Calu3 (cell line): ENCODE measurements at regions not wholly inside any gene's neighbourhood (a gene's known extent, or its start where the extent isn't known, plus 50 kb on each side); places are given as distances from the start of the nearest gene placed in this dataset.

Experiments
- BruUV-seq: library from RNA; stranded (reverse); fragments of 400-500 nt; replicated peaks from 2 replicates; lab custom pipeline; 2021; lab: Mats Ljungman, UMichigan
- CTCF ChIA-PET: fragments of 300-600 bp; sonication (Branson Sonifier 250); formaldehyde crosslinking; loops from one replicate; lab custom pipeline; 2022; ENCODE audit warnings: antibody characterized with exemption; lab: Charles Lee
- DNase-seq: peaks from one replicate; pipeline ENCODE4 v3.0.0; 2022
- H3K27ac Mint-ChIP-seq: one replicate; pipeline ENCODE4 v1.8.0; 2022; ENCODE audit warnings: mixed read lengths; ENCODE audit not compliant: unreplicated experiment
- H3K27me3 Mint-ChIP-seq: one replicate; pipeline ENCODE4 v1.8.0; 2022; ENCODE audit warnings: mixed read lengths; ENCODE audit not compliant: unreplicated experiment
- H3K36me3 Mint-ChIP-seq: one replicate; pipeline ENCODE4 v1.8.0; 2022; ENCODE audit warnings: mild to moderate bottlenecking, moderate library complexity, mixed read lengths; ENCODE audit not compliant: insufficient read depth, unreplicated experiment
- H3K4me1 Mint-ChIP-seq: one replicate; pipeline ENCODE4 v1.8.0; 2022; ENCODE audit warnings: mild to moderate bottlenecking, low read depth, mixed read lengths; ENCODE audit not compliant: unreplicated experiment
- H3K4me3 Mint-ChIP-seq: one replicate; pipeline ENCODE4 v1.8.0; 2022; ENCODE audit warnings: mild to moderate bottlenecking, low read depth, moderate library complexity, mixed read lengths; ENCODE audit not compliant: unreplicated experiment
- H3K9me3 Mint-ChIP-seq: one replicate; pipeline ENCODE4 v1.8.0; 2022; ENCODE audit warnings: low read depth, mixed read lengths; ENCODE audit not compliant: unreplicated experiment
- intact Hi-C: fragments of 100-400 bp; cut with micrococcal nuclease; formaldehyde crosslinking; loops from one replicate; pipeline ENCODE4 v1.10.0; 2022; ENCODE audit not compliant: unreplicated experiment
- TF ChIP-seq, protein P1 (sequence below): fragments of 200-600 bp; IDR thresholded peaks from one replicate; pipeline ENCODE4 v1.8.0; 2022; ENCODE audit warnings: antibody characterized with exemption; ENCODE audit not compliant: unreplicated experiment

DNA sequence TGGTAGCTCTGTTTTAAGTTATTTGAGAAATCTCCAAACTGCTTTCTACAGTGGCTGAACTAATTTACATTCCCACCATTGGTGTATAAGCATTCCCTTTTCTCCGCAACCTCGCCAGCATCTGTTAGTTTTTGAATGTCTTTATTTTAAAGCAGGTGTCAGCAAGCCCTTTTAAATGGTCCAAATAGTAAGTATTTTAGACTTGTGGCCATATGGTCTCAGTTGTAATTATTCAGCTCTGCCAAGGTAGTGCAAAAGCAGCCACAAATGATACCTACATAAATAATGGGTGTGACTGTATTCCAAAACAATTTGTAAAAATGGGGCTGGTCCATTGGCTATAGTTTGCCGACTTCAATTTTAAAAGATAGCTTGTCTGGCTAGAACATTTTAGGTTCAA lies 58.7 kb upstream of the TMTC4 start:
- TF ChIP-seq, protein P1, sequence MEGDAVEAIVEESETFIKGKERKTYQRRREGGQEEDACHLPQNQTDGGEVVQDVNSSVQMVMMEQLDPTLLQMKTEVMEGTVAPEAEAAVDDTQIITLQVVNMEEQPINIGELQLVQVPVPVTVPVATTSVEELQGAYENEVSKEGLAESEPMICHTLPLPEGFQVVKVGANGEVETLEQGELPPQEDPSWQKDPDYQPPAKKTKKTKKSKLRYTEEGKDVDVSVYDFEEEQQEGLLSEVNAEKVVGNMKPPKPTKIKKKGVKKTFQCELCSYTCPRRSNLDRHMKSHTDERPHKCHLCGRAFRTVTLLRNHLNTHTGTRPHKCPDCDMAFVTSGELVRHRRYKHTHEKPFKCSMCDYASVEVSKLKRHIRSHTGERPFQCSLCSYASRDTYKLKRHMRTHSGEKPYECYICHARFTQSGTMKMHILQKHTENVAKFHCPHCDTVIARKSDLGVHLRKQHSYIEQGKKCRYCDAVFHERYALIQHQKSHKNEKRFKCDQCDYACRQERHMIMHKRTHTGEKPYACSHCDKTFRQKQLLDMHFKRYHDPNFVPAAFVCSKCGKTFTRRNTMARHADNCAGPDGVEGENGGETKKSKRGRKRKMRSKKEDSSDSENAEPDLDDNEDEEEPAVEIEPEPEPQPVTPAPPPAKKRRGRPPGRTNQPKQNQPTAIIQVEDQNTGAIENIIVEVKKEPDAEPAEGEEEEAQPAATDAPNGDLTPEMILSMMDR, result no peak
- no peak overlapping the region for H3K4me3 Mint-ChIP-seq
- no peak overlapping the region for H3K27ac Mint-ChIP-seq
- H3K36me3 Mint-ChIP-seq, result no peaks in the 10 kb centered on the region
- intact Hi-C loops, result no loop called here
- H3K4me1 Mint-ChIP-seq, result no peaks in the 10 kb centered on the region
- no peaks in the 10 kb centered on the region for H3K9me3 Mint-ChIP-seq
- no peaks in the 10 kb centered on the region for H3K27me3 Mint-ChIP-seq
- no peak for DNase-seq
- CTCF ChIA-PET, result no interaction called here
- no TSS peak for BruUV-seq

DNA sequence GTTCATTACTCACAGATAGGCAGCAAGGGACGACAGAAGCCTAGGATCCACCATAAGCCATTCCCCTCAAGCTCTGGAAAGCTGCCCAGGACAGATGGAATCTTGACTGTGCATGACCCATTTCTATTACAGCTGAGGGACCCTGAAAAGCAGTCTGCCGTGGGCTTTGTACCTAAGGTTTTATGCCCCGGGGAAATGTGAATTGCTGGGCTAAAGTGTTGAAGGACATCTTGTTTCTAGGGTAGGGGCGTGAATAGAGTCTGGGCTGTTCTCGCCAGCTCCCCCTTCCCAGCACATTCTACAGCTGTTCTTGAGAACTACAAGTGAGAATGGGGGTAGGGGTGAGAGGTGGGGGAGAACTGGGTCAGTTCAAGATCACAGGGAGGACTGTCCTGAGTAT lies 53.6 kb upstream of the TMTC4 start:
- Mint-ChIP-seq H3K9me3 (no peaks in the 10 kb centered on the region), H3K27ac (no peak overlapping the region), H3K4me1 (no peaks in the 10 kb centered on the region), H3K36me3 (no peaks in the 10 kb centered on the region), H3K4me3 (no peak overlapping the region), H3K27me3 (no peaks in the 10 kb centered on the region)
- TF ChIP-seq, protein P1, result no peak
- DNase-seq, result no peak
- intact Hi-C loops, result no loop called here
- BruUV-seq, result no TSS peak
- CTCF ChIA-PET, result no interaction called here

DNA sequence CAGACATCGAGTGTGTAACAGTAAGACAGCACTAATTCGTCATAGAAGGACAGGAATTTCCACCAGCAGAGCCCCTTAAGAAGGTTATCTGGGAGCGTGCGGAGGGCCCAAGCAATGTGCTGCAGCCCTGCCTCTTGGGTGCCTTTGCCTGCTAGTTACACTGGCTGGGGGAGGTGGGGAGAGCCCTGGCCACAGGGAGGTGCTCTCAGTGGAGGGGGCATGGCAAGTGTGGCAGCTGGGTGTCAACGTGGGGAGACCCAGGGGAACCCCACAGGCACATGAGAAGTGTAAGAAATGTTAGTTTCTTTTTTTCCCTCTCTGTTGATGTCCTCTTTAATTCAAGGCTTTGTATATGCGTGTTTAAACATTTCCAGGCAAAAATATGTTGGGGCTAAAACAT lies 50.9 kb upstream of the TMTC4 start:
- no peaks in the 10 kb centered on the region for H3K27me3 Mint-ChIP-seq
- DNase-seq, result no peak
- H3K36me3 Mint-ChIP-seq, result no peaks in the 10 kb centered on the region
- no TSS peak for BruUV-seq
- intact Hi-C loops, result no loop called here
- no peak overlapping the region for H3K27ac Mint-ChIP-seq
- no peaks in the 10 kb centered on the region for H3K4me1 Mint-ChIP-seq
- H3K4me3 Mint-ChIP-seq, result no peak overlapping the region
- no peaks in the 10 kb centered on the region for H3K9me3 Mint-ChIP-seq
- TF ChIP-seq, protein P1, result no peak
- CTCF ChIA-PET, result no interaction called here

DNA sequence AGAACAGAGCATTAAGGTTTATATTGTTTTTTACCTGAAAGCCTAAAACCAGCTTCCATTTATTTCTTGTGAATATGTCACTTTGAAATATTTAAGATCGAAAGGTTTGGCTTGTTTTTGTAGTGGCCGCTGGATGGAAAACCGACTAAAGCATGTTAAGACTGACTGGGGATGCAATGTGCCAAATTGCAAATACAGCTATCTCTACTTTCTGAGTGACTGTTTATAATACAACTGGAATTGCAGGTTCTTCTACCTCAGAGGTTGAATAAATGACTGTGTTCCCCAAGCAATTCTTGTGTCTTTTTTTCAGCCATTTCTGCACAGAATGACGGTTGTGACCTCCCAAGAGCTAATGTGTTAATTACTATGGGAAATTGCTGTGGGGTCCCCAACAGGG lies 50.0 kb upstream of the TMTC4 start:
- H3K36me3 Mint-ChIP-seq, result no peaks in the 10 kb centered on the region
- CTCF ChIA-PET, result no interaction called here
- no peaks in the 10 kb centered on the region for H3K4me1 Mint-ChIP-seq
- no peaks in the 10 kb centered on the region for H3K9me3 Mint-ChIP-seq
- no peak for DNase-seq
- TF ChIP-seq, protein P1, result no peak
- no peak overlapping the region for H3K27ac Mint-ChIP-seq
- no TSS peak for BruUV-seq
- no peaks in the 10 kb centered on the region for H3K27me3 Mint-ChIP-seq
- intact Hi-C loops, result no loop called here
- H3K4me3 Mint-ChIP-seq, result no peak overlapping the region
